ENCODE measurements at regions not wholly inside any gene's neighbourhood (a gene's known extent, or its start where the extent isn't known, plus 50 kb on each side); places are given as distances from the start of the nearest gene placed in this dataset.

DNA sequence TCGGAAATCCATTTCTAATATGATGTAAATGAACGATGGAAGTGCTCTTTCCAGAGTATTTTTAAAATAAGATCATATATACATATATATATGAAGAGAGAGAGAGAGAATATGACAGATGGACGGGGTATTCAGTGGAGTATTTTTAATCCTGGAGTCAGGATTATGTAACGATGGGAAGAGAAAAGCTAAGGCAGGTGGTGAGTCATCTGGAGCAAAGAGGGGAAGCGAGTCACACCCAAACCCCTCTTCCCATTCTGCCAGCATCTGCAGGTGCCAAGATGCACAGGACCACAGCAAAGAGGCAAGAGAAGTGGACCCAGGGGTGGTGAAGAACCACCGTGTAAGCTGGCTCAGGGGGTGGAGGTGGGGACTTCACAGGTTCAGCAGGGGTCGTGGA is 102.7 kb upstream of the GRIK3 start:
- Histone ChIP-seq H3K27me3 (replicated peaks; ENCODE audit: insufficient read depth, low read length) (peaks cover 86% of the 10 kb centered on the region), H3K4me1 (ENCODE audit: low read length) (no peaks in the 10 kb centered on the region)
- no peak for DNase-seq

GRCh38 chr1:37137601-37138000 is 103.3 kb upstream of the GRIK3 start:
- no peaks in the 10 kb centered on the region for H3F3A ChIP-seq (ENCODE audit: insufficient read depth, low read length)
- DNase-seq, result no peak
- no peak overlapping the region for H3K27ac ChIP-seq (ENCODE audit: low read length)
- H4K20me1 ChIP-seq (ENCODE audit: insufficient read depth, low read length), result no peaks in the 10 kb centered on the region
- H3K9me2 ChIP-seq (replicated peaks; ENCODE audit: insufficient read depth, low read length), result no peaks in the 10 kb centered on the region
- H3K9me3 ChIP-seq (replicated peaks; ENCODE audit: insufficient read depth, low read length), result no peaks in the 10 kb centered on the region
- H2AFZ ChIP-seq (ENCODE audit: low read length), result no peak overlapping the region
- H3K4me1 ChIP-seq (ENCODE audit: low read length), result no peaks in the 10 kb centered on the region
- H3K79me2 ChIP-seq (ENCODE audit: low read length), result no peaks in the 10 kb centered on the region
- no peak overlapping the region for H3K4me2 ChIP-seq (ENCODE audit: low read depth, low read length)
- peaks cover 90% of the 10 kb centered on the region for H3K27me3 ChIP-seq (replicated peaks; ENCODE audit: insufficient read depth, low read length)
- no peak overlapping the region for H3K9ac ChIP-seq (ENCODE audit: low read length)
- H3K36me3 ChIP-seq (replicated peaks; ENCODE audit: insufficient read depth, low read length), result no peaks in the 10 kb centered on the region
- TF ChIP-seq EZH2 (optimal IDR thresholded peaks at IDR 0.05; ENCODE audit: low read depth, low read length) (no peak), CTCF (IDR thresholded peaks at IDR 0.05; ENCODE audit: low read length) (no peak), EZH2phosphoT487 (IDR thresholded peaks at IDR 0.05; ENCODE audit: low read length) (no peak)
- H3K4me3 ChIP-seq (ENCODE audit: low read length), result no peak overlapping the region

More for the DNA sequence above, 102.7 kb upstream of the GRIK3 start:
- TF ChIP-seq CTCF (IDR thresholded peaks at IDR 0.05; ENCODE audit: low read length), result no peak
- TF ChIP-seq EZH2phosphoT487 (IDR thresholded peaks at IDR 0.05; ENCODE audit: low read length), result no peak
- no peak for TF ChIP-seq EZH2 (optimal IDR thresholded peaks at IDR 0.05; ENCODE audit: low read depth, low read length)
- no peaks in the 10 kb centered on the region for H4K20me1 ChIP-seq (ENCODE audit: insufficient read depth, low read length)
- H3K9me2 ChIP-seq (replicated peaks; ENCODE audit: insufficient read depth, low read length), result no peaks in the 10 kb centered on the region
- no peaks in the 10 kb centered on the region for H3F3A ChIP-seq (ENCODE audit: insufficient read depth, low read length)
- no peaks in the 10 kb centered on the region for H3K36me3 ChIP-seq (replicated peaks; ENCODE audit: insufficient read depth, low read length)
- H3K4me3 ChIP-seq (ENCODE audit: low read length), result no peak overlapping the region
- no peak overlapping the region for H3K9ac ChIP-seq (ENCODE audit: low read length)
- H2AFZ ChIP-seq (ENCODE audit: low read length), result no peak overlapping the region
- no peaks in the 10 kb centered on the region for H3K79me2 ChIP-seq (ENCODE audit: low read length)
- H3K27ac ChIP-seq (ENCODE audit: low read length), result no peak overlapping the region
- H3K9me3 ChIP-seq (replicated peaks; ENCODE audit: insufficient read depth, low read length), result no peaks in the 10 kb centered on the region
- no peak overlapping the region for H3K4me2 ChIP-seq (ENCODE audit: low read depth, low read length)

DNA sequence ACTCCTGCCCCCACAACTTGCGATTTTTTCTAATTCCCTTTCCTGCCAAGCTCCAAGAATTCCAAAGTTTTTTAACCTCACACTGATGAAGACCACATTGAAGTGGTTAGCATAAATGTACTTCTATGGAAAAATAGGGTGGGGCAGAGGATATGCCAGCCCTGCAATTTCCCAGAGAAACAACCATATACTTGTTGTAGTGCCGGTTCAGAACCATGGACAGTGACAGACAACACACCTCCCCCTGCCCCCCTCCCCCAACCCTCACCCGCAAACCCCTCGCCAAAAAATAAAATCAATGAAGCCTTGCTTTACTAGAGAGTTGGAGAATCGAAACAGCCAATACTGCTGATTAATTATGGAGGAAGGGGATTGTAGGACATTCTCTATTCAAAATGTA is 109.5 kb upstream of the GRIK3 start:
- Histone ChIP-seq H4K20me1 (ENCODE audit: insufficient read depth, low read length) (no peaks in the 10 kb centered on the region), H3K9me3 (replicated peaks; ENCODE audit: insufficient read depth, low read length) (no peaks in the 10 kb centered on the region), H3K9me2 (replicated peaks; ENCODE audit: insufficient read depth, low read length) (no peaks in the 10 kb centered on the region), H3K27ac (ENCODE audit: low read length) (no peak overlapping the region), H3K4me1 (ENCODE audit: low read length) (no peaks in the 10 kb centered on the region), H3K79me2 (ENCODE audit: low read length) (no peaks in the 10 kb centered on the region), H3K9ac (ENCODE audit: low read length) (no peak overlapping the region), H3K36me3 (replicated peaks; ENCODE audit: insufficient read depth, low read length) (no peaks in the 10 kb centered on the region), H3K4me3 (ENCODE audit: low read length) (no peak overlapping the region), H3K4me2 (ENCODE audit: low read depth, low read length) (no peak overlapping the region), H3F3A (ENCODE audit: insufficient read depth, low read length) (no peaks in the 10 kb centered on the region), H3K27me3 (replicated peaks; ENCODE audit: insufficient read depth, low read length) (peaks cover 60% of the 10 kb centered on the region), H2AFZ (ENCODE audit: low read length) (no peak overlapping the region)
- DNase-seq, result no peak
- no peak for TF ChIP-seq EZH2phosphoT487 (IDR thresholded peaks at IDR 0.05; ENCODE audit: low read length)
- no peak for TF ChIP-seq EZH2 (optimal IDR thresholded peaks at IDR 0.05; ENCODE audit: low read depth, low read length)
- no peak for TF ChIP-seq CTCF (IDR thresholded peaks at IDR 0.05; ENCODE audit: low read length)

Data from MM.1S (cell line).